GM21529 (cell line): ENCODE measurements at regions not wholly inside any gene's neighbourhood (a gene's known extent, or its start where the extent isn't known, plus 50 kb on each side); places are given as distances from the start of the nearest gene placed in this dataset.

ENCODE experiments used
- ATAC-seq: cut with Tn5 transposase; IDR thresholded peaks from one replicate; pipeline ENCODE4 v1.9.1; 2021; ENCODE audit not compliant: unreplicated experiment

GRCh38 chr21:23706431-23706830, 1900.8 kb downstream of the MRPL39 start:
- ATAC-seq = no peak

GRCh38 chr21:23699402-23699801, 1907.9 kb downstream of the MRPL39 start:
- ATAC-seq = no peak

GRCh38 chr21:23698619-23699018, 1908.7 kb downstream of the MRPL39 start:
- no peak for ATAC-seq

GRCh38 chr21:23695443-23695842, 1911.8 kb downstream of the MRPL39 start:
- ATAC-seq = no peak

- ATAC-seq = no peak
These were observed 1912.9 kb downstream of the MRPL39 start for GRCh38 chr21:23694390-23694789.

- no peak for ATAC-seq
These were observed 1917.0 kb downstream of the MRPL39 start for GRCh38 chr21:23690316-23690715.

GRCh38 chr21:23686737-23687523, 1920.4 kb downstream of the MRPL39 start:
- no peak for ATAC-seq

GRCh38 chr21:23684431-23684830, 1922.8 kb downstream of the MRPL39 start:
- ATAC-seq = no peak

GRCh38 chr21:23664193-23664694, 1943.0 kb downstream of the MRPL39 start:
- ATAC-seq = no peak

- no peak for ATAC-seq
These were observed 1946.7 kb downstream of the MRPL39 start for GRCh38 chr21:23660560-23660959.

GRCh38 chr21:23644768-23645167, 1962.5 kb downstream of the MRPL39 start:
- no peak for ATAC-seq

- no peak for ATAC-seq
These were observed 1967.6 kb downstream of the MRPL39 start for GRCh38 chr21:23639721-23640120.

GRCh38 chr21:23638131-23638695, 1969.1 kb downstream of the MRPL39 start:
- ATAC-seq = no peak

GRCh38 chr21:23633447-23633940, 1973.8 kb downstream of the MRPL39 start:
- no peak for ATAC-seq

- no peak for ATAC-seq
These were observed 1983.0 kb downstream of the MRPL39 start for GRCh38 chr21:23624281-23624680.

- no peak for ATAC-seq
These were observed 1994.3 kb downstream of the MRPL39 start for GRCh38 chr21:23613014-23613413.

- ATAC-seq = no peak
These were observed 1995.1 kb downstream of the MRPL39 start for GRCh38 chr21:23612210-23612609.

- ATAC-seq = no peak
These were observed 1999.4 kb downstream of the MRPL39 start for GRCh38 chr21:23607782-23608431.

GRCh38 chr21:23601549-23601948, 2005.7 kb downstream of the MRPL39 start:
- no peak for ATAC-seq

GRCh38 chr21:23593582-23593981, 2013.7 kb downstream of the MRPL39 start:
- ATAC-seq = no peak

GRCh38 chr21:23585419-23585818, 2021.9 kb downstream of the MRPL39 start:
- no peak for ATAC-seq

- no peak for ATAC-seq
These were observed 2027.7 kb downstream of the MRPL39 start for GRCh38 chr21:23579573-23579972.
